Kidney (tissue), 13 donors: ENCODE measurements at regions not wholly inside any gene's neighbourhood (a gene's known extent, or its start where the extent isn't known, plus 50 kb on each side); places are given as distances from the start of the nearest gene placed in this dataset.
"Not testable (repeated sequence)": the region's sequence is repeated elsewhere in the genome, so short reads cannot be mapped to it uniquely, and the experiment has no call there.

Source experiments
- DNase-seq, 5 donors: peaks; one replicate each; pipeline ENCODE4 v3.0.0-alpha.2; 2013 to 2020
- FAIRE-seq: peaks from 2 replicates; lab custom pipeline; 2012; peaks lifted over from hg19 to GRCh38; lab: Jason Lieb, UNC
- H3K27ac ChIP-seq, 2 donors: one replicate each; pipeline ENCODE4 v1.7.0; 2013; ENCODE audit warnings: low read depth in 2 of 2, low read length in 2 of 2, inconsistent platforms in 1 of 2
- H3K27me3 ChIP-seq: one replicate; pipeline ENCODE4 v1.7.1; 2013; ENCODE audit warnings: low read length, inconsistent platforms; ENCODE audit not compliant: control insufficient read depth, insufficient read depth
- H3K36me3 ChIP-seq, 3 donors: one replicate each; pipeline versions ENCODE4 v1.7.0 to v1.7.1; 2013; ENCODE audit warnings: low read length in 3 of 3, control low read depth in 1 of 3, inconsistent platforms in 1 of 3; ENCODE audit not compliant: insufficient read depth in 3 of 3, control insufficient read depth in 2 of 3
- H3K4me1 ChIP-seq, 3 donors: one replicate each; pipeline versions ENCODE4 v1.7.0 to v1.7.1; 2013; ENCODE audit warnings: low read length in 3 of 3, inconsistent platforms in 1 of 3, low read depth in 1 of 3; ENCODE audit not compliant: control insufficient read depth in 2 of 3, insufficient read depth in 2 of 3
- H3K4me3 ChIP-seq, 3 donors: one replicate each; pipeline versions ENCODE4 v1.7.0 to v1.8.1; 2013; ENCODE audit warnings: low read length in 3 of 3, control low read depth in 1 of 3, inconsistent platforms in 1 of 3
- H3K9ac ChIP-seq, 3 donors: one replicate each; pipeline versions ENCODE4 v1.7.0 to v1.7.1; 2013; ENCODE audit warnings: low read length in 3 of 3, control low read depth in 1 of 3, inconsistent platforms in 1 of 3
- H3K9me3 ChIP-seq, 3 donors: one replicate each; pipeline versions ENCODE4 v1.7.0 to v1.7.1; 2013; ENCODE audit warnings: low read length in 3 of 3, control low read depth in 1 of 3, inconsistent platforms in 1 of 3; ENCODE audit not compliant: control insufficient read depth in 2 of 3, insufficient read depth in 1 of 3
- intact Hi-C: fragments of 100-400 bp; cut with DNase I; formaldehyde crosslinking; loops from one replicate; pipeline ENCODE4 v1.11.1; 2022
- TF ChIP-seq, protein P1 (sequence below): IDR thresholded peaks from 3 replicates; pipeline ENCODE4 v1.5.1; 2012; ENCODE audit warnings: mild to moderate bottlenecking, moderate library complexity, borderline replicate concordance; ENCODE audit not compliant: insufficient read depth; ENCODE audit errors: extremely low read depth
- donor health status: control.
- donor health status: control.
- donor health status: control.
- donor health status: control.
- donor health status: control.
- donor health status: DM: yes; HTN: yes; CAD: no.
- donor health status: Normal renal cell carcinoma (clear cell type).

DNA sequence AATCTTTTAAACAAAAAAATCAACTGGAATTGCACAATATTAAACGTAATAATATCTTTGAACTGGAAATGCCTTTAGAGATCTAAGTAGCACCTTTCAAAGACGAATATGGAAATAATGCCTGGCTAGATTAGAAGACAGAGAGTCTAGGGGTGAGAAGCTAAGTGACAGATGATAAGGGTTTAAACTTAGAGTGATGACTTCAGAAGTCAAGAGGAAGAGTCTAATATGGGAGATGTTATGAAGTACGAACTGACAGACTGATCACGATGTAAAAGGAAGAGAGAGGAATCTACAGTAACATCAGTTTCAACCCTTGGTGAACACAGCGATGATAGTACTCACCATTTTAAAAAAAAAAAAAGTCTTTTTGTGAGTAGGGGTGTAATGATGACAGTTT lies 57.9 kb downstream of the HINT1 start:
- Histone ChIP-seq H3K27me3 (no peaks in the 10 kb centered on the region), H3K27ac (no peak overlapping the region), H3K4me1 (no peaks in the 10 kb centered on the region), H3K36me3 (no peaks in the 10 kb centered on the region), H3K9me3 (no peaks in the 10 kb centered on the region), H3K4me3 (no peak overlapping the region), H3K9ac (no peak overlapping the region)
- TF ChIP-seq, protein P1, sequence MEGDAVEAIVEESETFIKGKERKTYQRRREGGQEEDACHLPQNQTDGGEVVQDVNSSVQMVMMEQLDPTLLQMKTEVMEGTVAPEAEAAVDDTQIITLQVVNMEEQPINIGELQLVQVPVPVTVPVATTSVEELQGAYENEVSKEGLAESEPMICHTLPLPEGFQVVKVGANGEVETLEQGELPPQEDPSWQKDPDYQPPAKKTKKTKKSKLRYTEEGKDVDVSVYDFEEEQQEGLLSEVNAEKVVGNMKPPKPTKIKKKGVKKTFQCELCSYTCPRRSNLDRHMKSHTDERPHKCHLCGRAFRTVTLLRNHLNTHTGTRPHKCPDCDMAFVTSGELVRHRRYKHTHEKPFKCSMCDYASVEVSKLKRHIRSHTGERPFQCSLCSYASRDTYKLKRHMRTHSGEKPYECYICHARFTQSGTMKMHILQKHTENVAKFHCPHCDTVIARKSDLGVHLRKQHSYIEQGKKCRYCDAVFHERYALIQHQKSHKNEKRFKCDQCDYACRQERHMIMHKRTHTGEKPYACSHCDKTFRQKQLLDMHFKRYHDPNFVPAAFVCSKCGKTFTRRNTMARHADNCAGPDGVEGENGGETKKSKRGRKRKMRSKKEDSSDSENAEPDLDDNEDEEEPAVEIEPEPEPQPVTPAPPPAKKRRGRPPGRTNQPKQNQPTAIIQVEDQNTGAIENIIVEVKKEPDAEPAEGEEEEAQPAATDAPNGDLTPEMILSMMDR = no peak
- DNase-seq (no peak), FAIRE-seq (no peak)
- intact Hi-C loops = no loop called here

DNA sequence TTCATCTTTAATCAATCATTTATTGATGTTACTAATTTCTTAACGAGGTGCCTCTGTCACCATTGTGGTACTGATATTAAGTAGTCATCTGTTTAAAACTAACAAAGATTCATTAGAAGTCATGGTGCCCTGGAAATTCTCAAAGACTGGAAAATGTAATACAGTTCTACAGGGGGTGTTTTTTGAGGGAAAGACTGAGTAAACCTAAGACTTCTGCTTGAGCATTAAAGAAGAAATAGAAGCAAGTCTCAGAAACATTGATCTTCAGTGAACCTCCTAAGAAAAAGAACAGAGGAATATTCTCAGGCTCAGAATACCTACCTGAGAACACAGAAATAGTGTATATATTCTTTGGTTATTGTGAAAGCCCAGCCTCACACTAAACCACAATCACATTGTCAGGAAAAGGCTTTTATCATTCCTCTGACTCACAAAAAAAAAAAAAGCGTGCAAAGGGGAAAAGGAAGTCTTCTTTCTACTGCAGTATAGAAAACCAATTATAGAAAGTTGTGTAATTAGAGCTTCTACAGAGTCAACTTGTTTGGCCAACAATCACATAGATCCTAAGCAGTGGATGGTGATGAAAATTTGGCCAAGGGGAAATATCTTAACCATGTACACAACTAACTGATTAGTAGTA lies 60.8 kb downstream of the HINT1 start:
- Histone ChIP-seq H3K9me3 (no peaks in the 10 kb centered on the region), H3K4me3 (no peak overlapping the region)
- no peak for DNase-seq

DNA sequence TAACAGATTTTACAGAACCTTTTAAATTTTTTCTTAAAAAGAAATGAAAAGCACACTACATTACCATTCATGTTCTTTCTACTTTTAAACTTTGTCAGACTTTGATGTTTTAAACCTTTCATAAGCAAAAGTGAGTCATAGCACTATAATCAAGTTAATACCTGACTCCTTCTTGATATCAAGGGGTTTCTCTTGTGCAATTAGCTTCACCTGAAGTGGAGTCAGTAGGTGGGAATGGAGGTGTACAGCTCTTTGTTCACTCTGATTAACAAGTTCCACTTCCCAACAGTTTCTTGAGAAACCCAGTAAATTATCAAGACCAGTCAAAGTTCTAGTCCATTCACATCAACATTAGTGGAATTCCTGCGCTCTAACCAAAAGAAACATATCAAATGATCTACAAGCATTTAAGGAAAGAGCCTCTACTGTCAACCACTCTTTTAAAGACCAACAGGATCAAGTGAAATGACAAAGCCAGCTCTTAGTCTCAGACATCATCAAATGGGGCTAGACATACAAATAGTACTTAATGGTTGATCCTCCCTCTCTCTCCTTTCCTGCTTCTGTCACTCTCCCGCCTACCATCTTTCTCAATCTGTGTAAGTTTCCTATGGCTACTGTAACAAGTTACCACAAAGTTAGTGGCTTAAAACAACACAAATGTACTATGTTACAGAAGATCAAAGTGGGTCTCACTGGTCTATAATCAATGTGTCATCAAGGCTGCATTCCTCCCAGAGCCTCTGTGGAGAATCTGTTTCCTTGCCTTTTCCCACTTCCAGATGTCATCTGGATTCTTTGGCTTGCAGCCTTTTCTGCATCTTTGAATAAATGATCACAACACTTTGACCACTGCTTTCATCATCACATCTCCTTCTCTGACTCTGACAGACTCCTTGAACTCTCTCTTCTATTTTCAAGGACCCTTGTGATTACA lies 68.0 kb downstream of the HINT1 start:
- intact Hi-C loops = no loop called here
- TF ChIP-seq, protein P1 = no peak
- no peak overlapping the region for H3K9ac ChIP-seq
- H3K27me3 ChIP-seq = no peaks in the 10 kb centered on the region
- H3K9me3 ChIP-seq = no peaks in the 10 kb centered on the region
- H3K27ac ChIP-seq = no peak overlapping the region
- H3K4me1 ChIP-seq = no peaks in the 10 kb centered on the region
- FAIRE-seq (no peak), DNase-seq (no peak)
- no peak overlapping the region for H3K4me3 ChIP-seq
- H3K36me3 ChIP-seq = no peaks in the 10 kb centered on the region

More for the DNA sequence above, 60.8 kb downstream of the HINT1 start:
- H3K27me3 ChIP-seq = no peaks in the 10 kb centered on the region
- no peak overlapping the region for H3K27ac ChIP-seq
- intact Hi-C loops = no loop called here
- no peak for FAIRE-seq
- no peaks in the 10 kb centered on the region for H3K4me1 ChIP-seq
- TF ChIP-seq, protein P1 = no peak
- H3K9ac ChIP-seq = no peak overlapping the region
- no peaks in the 10 kb centered on the region for H3K36me3 ChIP-seq

DNA sequence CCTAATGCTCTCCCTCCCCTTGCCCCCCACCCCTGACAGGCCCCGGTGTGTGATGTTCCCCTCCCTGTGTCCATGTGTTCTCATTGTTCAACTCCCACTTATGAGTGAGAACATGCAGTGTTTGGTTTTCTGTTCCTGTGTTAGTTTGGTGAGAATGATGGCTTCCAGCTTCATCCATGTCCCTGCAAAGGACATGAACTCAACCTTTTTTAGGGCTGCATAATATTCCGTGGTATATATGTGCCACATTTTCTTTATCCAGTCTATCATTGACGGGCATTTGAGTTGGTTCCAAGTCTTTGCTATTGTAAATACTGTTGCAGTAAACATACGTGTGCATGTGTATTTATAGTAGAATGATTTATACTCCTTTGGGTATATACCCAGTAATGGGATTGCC lies 69.5 kb downstream of the HINT1 start:
- DNase-seq, H3K9me3 ChIP-seq, H3K9ac ChIP-seq, H3K4me3 ChIP-seq, H3K27me3 ChIP-seq, H3K27ac ChIP-seq, H3K36me3 ChIP-seq, FAIRE-seq, intact Hi-C loops, H3K4me1 ChIP-seq: not testable (repeated sequence)
